ENCODE measurements at regions not wholly inside any gene's neighbourhood (a gene's known extent, or its start where the extent isn't known, plus 50 kb on each side); places are given as distances from the start of the nearest gene placed in this dataset.

DNA sequence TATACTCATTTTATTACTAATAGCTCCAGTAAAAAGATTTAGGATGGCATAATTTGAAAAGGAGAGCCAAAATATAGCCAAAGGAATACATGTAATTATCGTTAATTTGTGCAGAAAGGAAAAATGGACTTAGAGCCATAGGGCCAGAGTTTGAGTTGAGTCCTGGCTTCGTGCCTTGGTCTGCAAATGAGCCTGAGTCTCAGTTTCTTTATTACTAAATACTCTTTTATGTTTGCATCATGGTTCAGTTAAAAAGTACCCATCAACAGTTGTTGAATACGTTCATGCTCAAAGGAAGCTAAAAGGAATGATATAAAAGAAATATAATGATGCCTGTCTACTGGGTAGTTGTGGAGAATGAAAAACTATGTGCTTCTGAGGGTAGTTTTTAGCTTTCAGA lies 155.7 kb upstream of the FAM78B start:
- in situ Hi-C loops (cut with MboI; ENCODE audit: low sequenced_read_pairs in 4 of 4) = no loop called here
- no peak for TF ChIP-seq POLR2A (IDR thresholded peaks at IDR 0.05)
- TF ChIP-seq, protein P1, sequence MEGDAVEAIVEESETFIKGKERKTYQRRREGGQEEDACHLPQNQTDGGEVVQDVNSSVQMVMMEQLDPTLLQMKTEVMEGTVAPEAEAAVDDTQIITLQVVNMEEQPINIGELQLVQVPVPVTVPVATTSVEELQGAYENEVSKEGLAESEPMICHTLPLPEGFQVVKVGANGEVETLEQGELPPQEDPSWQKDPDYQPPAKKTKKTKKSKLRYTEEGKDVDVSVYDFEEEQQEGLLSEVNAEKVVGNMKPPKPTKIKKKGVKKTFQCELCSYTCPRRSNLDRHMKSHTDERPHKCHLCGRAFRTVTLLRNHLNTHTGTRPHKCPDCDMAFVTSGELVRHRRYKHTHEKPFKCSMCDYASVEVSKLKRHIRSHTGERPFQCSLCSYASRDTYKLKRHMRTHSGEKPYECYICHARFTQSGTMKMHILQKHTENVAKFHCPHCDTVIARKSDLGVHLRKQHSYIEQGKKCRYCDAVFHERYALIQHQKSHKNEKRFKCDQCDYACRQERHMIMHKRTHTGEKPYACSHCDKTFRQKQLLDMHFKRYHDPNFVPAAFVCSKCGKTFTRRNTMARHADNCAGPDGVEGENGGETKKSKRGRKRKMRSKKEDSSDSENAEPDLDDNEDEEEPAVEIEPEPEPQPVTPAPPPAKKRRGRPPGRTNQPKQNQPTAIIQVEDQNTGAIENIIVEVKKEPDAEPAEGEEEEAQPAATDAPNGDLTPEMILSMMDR (IDR thresholded peaks at IDR 0.05 in 4 of 5, conservative IDR thresholded peaks at IDR 0.05 in 1 of 5) = no peak

DNA sequence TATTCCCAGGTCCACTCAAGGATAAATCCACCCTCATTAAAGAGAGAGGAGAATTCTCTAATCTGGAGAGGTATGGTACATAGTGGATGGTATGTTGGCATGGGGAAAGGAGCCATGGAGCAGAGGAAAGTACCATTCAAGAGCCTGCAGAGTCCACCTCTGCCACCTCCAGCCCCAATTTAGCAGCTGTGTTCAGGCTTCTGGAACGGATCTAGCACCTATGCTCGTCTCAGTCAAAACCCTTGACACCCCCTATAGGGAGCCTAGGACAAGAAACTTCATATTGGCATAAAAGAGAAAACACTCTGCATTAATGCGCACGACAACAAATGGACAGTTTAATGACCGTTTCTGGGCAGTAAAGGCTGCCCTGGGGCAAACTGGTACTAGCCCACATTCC lies 161.1 kb upstream of the FAM78B start:
- H3K4me1 ChIP-seq = no peaks in the 10 kb centered on the region
- TF ChIP-seq, protein P1 (IDR thresholded peaks at IDR 0.05 in 4 of 5, conservative IDR thresholded peaks at IDR 0.05 in 1 of 5) = no peak
- TF ChIP-seq POLR2A (IDR thresholded peaks at IDR 0.05) = no peak
- H3K4me3 ChIP-seq = no peak overlapping the region
- intact Hi-C loops (cut with DNase I; ENCODE audit: low total_unique reads) = no loop called here
- no peaks in the 10 kb centered on the region for H3K9me3 ChIP-seq
- ATAC-seq = no peak
- in situ Hi-C loops (cut with MboI; ENCODE audit: low sequenced_read_pairs in 4 of 4) = no loop called here
- no peak for DNase-seq
- no peak overlapping the region for H3K27ac ChIP-seq
- no peaks in the 10 kb centered on the region for H3K36me3 ChIP-seq
- no peaks in the 10 kb centered on the region for H3K27me3 ChIP-seq

More for the DNA sequence above, 155.7 kb upstream of the FAM78B start:
- no peak for ATAC-seq
- DNase-seq = no peak
- Histone ChIP-seq H3K9me3 (no peaks in the 10 kb centered on the region), H3K4me3 (no peak overlapping the region), H3K27ac (no peak overlapping the region), H3K27me3 (no peaks in the 10 kb centered on the region), H3K4me1 (no peaks in the 10 kb centered on the region), H3K36me3 (no peaks in the 10 kb centered on the region)
- intact Hi-C loops (cut with DNase I; ENCODE audit: low total_unique reads) = no loop called here

DNA sequence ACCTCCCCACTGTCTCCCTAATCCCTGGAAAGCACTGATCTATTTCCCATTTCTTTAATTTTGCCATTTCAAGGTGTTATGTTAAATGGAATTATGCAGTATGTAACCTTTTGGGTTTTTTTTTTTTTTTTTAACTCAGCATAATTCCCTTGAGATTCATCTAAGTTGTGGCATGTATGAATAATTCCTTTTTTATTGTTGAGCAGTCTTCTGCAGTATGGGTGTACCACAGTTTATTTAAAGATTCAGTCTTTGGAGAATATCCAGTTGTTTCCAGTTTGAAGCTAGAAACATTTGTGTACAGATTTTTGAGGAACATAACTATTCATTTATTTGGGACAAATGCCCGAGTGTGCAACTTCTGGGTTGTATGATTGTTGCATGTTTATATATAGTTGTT lies 162.2 kb upstream of the FAM78B start:
- H3K9me3 ChIP-seq = no peaks in the 10 kb centered on the region
- no peaks in the 10 kb centered on the region for H3K27me3 ChIP-seq
- H3K4me3 ChIP-seq = no peak overlapping the region
- no peak for ATAC-seq
- H3K27ac ChIP-seq = no peak overlapping the region
- no peaks in the 10 kb centered on the region for H3K36me3 ChIP-seq
- DNase-seq = no peak
- no peaks in the 10 kb centered on the region for H3K4me1 ChIP-seq
- intact Hi-C loops (cut with DNase I; ENCODE audit: low total_unique reads) (no loop called here), in situ Hi-C loops (cut with MboI; ENCODE audit: low sequenced_read_pairs in 4 of 4) (no loop called here)
- TF ChIP-seq, protein P1 (IDR thresholded peaks at IDR 0.05 in 4 of 5, conservative IDR thresholded peaks at IDR 0.05 in 1 of 5) = no peak
- TF ChIP-seq POLR2A (IDR thresholded peaks at IDR 0.05) = no peak

DNA sequence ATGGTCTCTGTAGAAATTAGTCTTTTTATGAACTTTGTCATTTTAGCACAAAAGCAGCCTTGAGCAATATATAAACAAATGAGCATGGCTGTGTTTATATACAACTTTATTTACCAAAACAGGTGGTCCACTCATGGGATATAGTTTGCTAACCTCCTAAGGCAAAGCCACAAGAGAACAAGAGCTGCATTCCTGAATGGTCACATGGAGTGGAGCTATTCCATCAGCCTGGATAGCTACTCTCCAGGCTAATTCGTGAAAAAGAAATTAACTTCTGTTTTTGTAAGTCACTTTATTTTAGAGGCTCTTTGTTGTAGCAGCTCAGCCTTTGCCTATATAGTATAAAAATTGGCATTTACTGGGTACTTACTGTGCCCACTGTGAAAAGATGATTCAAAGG lies 163.3 kb upstream of the FAM78B start:
- in situ Hi-C loops (cut with MboI; ENCODE audit: low sequenced_read_pairs in 4 of 4) = no loop called here
- TF ChIP-seq, protein P1 (IDR thresholded peaks at IDR 0.05 in 4 of 5, conservative IDR thresholded peaks at IDR 0.05 in 1 of 5) = no peak
- TF ChIP-seq POLR2A (IDR thresholded peaks at IDR 0.05) = no peak
- DNase-seq = no peak
- Histone ChIP-seq H3K36me3 (no peaks in the 10 kb centered on the region), H3K27me3 (no peaks in the 10 kb centered on the region), H3K27ac (no peak overlapping the region), H3K4me3 (no peak overlapping the region), H3K9me3 (no peaks in the 10 kb centered on the region), H3K4me1 (no peaks in the 10 kb centered on the region)
- intact Hi-C loops (cut with DNase I; ENCODE audit: low total_unique reads) = no loop called here
- no peak for ATAC-seq

DNA sequence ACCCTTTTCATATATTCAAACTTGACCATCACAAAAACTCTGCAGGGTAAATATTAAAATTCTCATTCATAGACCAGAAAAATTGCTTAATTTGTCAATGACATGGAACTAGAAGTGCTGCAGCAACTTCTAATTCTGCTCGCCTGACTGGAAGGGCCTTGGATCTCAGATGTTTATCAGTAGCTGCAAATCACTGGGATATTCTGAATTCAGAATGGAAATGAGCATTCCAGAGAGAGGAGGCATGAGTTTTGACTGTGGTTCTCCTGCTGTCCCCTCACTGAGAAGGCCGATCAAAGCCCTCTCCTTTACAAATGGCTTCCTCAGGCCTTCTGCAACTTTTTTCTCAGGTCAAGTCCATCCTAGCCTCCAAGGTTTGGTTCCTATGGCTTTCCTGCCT lies 171.3 kb upstream of the FAM78B start:
- intact Hi-C loops (cut with DNase I; ENCODE audit: low total_unique reads) = no loop called here
- ATAC-seq (no peak), DNase-seq (no peak)
- TF ChIP-seq POLR2A (IDR thresholded peaks at IDR 0.05) = no peak
- TF ChIP-seq, protein P1 (IDR thresholded peaks at IDR 0.05 in 4 of 5, conservative IDR thresholded peaks at IDR 0.05 in 1 of 5) = no peak
- Histone ChIP-seq H3K27me3 (no peaks in the 10 kb centered on the region), H3K27ac (no peak overlapping the region), H3K4me3 (no peak overlapping the region), H3K4me1 (no peaks in the 10 kb centered on the region), H3K36me3 (no peaks in the 10 kb centered on the region), H3K9me3 (no peaks in the 10 kb centered on the region)
- in situ Hi-C loops (cut with MboI; ENCODE audit: low sequenced_read_pairs in 4 of 4) = no loop called here

All from gastrocnemius medialis (tissue), 4 donors.